Sigmoid colon (tissue), 6 donors: ENCODE measurements at regions not wholly inside any gene's neighbourhood (a gene's known extent, or its start where the extent isn't known, plus 50 kb on each side); places are given as distances from the start of the nearest gene placed in this dataset.
"Not testable (repeated sequence)": the region's sequence is repeated elsewhere in the genome, so short reads cannot be mapped to it uniquely, and the experiment has no call there.

Experiments used
- DNase-seq: peaks from one replicate; pipeline ENCODE4 v3.0.0-alpha.2; 2019
- H3K27ac ChIP-seq, 4 donors: fragments of 200-600 bp; sonication (generic); one replicate each; pipeline ENCODE4 v1.5.1; 2016 to 2019; ENCODE audit warnings: mild to moderate bottlenecking in 1 of 4
- H3K27me3 ChIP-seq, 3 donors: fragments of 200-600 bp; sonication (generic); one replicate each; pipeline ENCODE4 v1.5.1; 2019; ENCODE audit warnings: mild to moderate bottlenecking in 1 of 3
- H3K36me3 ChIP-seq, 4 donors: fragments of 200-600 bp; sonication (generic); one replicate each; pipeline ENCODE4 v1.5.1; 2016 to 2019
- H3K4me1 ChIP-seq, 4 donors: fragments of 200-600 bp; sonication (generic); one replicate each; pipeline ENCODE4 v1.5.1; 2017 to 2019
- H3K4me3 ChIP-seq, 4 donors: fragments of 200-600 bp; sonication (generic); one replicate each; pipeline ENCODE4 v1.5.1; 2017 to 2019; ENCODE audit warnings: mild to moderate bottlenecking in 2 of 4, moderate library complexity in 1 of 4
- H3K9me3 ChIP-seq, 4 donors: fragments of 200-600 bp in 3 of 4; sonication (generic) in 3 of 4; one replicate each; pipeline versions ENCODE4 v1.5.1 to v1.6.1; 2013 to 2019
- EP300 ChIP-seq, 4 donors: sonication (generic); formaldehyde crosslinking; IDR thresholded peaks; one replicate each; pipeline ENCODE4 v1.6.1; 2017; ENCODE audit warnings: antibody characterized with exemption in 4 of 4
- POLR2A ChIP-seq, 2 donors: fragments of 450-650 bp; IDR thresholded peaks; one replicate each; pipeline ENCODE4 v1.6.1; 2016; ENCODE audit warnings: antibody characterized with exemption in 2 of 2, mild to moderate bottlenecking in 2 of 2, moderate library complexity in 2 of 2
- POLR2AphosphoS5 ChIP-seq, 4 donors: sonication (generic); formaldehyde crosslinking; IDR thresholded peaks; one replicate each; pipeline ENCODE4 v1.6.1; 2017; ENCODE audit warnings: antibody characterized with exemption in 4 of 4
- WGBS, 2 donors: extraction: QIAGEN DNeasy Blood & Tissue Kit; methylation state at CpG; one replicate each; pipeline ENCODE4 v1.1.7; 2013; 5-methylcytosine and 5-hydroxymethylcytosine counted together
- intact Hi-C: fragments of 100-400 bp; cut with DNase I; formaldehyde crosslinking; loops from one replicate; pipeline ENCODE4 v1.15.1; 2023
- TF ChIP-seq, protein P1 (sequence below), 4 experiments: fragments of 450-650 bp in 3 of 4; fragments of 200-600 bp in 1 of 4; IDR thresholded peaks; one replicate each; pipeline ENCODE4 v1.5.1; 2016 to 2019; ENCODE audit warnings: antibody characterized with exemption in 4 of 4, mild to moderate bottlenecking in 3 of 4, moderate library complexity in 2 of 4
- donor health status: healthy with polysubstance abuse.
- donor health status: healthy.

DNA sequence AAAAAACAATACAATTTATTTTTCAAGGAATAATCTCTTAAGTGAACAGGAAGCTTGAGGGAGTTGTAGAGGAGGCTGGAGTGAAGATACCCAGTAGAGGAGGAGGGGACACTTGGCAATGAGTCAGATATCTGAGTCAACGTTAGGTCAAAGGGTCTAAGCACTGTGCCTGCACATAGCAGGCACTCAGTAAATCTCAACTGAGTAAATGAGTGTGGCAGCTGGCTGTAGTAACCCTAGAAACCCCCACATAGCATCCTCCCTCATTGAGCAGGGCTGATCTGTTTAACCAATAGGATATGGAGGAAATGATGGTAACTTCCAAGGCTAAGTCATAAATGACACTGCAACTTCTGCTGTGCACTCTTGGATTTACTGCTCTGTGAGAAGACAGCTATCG, 186.0 kb upstream of the FAM241A start:
- 57 to 61% methylated on average over 2 of the region's 2 CpGs for WGBS, 2 donors

DNA sequence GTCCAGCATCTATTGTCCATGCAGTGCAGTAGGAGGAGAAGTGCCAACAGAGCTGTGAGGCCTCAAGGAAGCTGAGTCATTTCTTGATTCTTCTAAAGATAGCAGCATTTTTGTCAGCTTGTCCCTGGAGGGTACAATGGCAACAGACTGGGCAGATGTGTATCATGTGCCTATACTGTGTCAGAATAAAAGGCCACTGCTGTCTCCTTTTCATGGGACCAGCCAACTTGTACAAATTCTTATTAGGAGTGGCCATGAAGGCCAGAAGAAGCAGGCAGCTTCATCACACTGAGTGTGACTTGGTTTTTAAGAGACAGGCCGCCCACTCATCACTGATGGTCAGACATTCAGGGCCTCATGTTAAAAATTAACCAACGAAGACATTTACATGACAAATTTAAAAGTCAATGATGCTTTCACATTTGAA, 185.0 kb upstream of the FAM241A start:
- intact Hi-C loops = no loop called here

More for the DNA sequence above, 186.0 kb upstream of the FAM241A start:
- intact Hi-C loops = no loop called here
- no peak overlapping the region for H3K4me3 ChIP-seq
- no peak overlapping the region for H3K27ac ChIP-seq
- no peaks in the 10 kb centered on the region for H3K36me3 ChIP-seq
- H3K27me3 ChIP-seq = no peaks in the 10 kb centered on the region
- H3K4me1 ChIP-seq = no peaks in the 10 kb centered on the region
- H3K9me3 ChIP-seq = no peaks in the 10 kb centered on the region
- TF ChIP-seq, protein P1, sequence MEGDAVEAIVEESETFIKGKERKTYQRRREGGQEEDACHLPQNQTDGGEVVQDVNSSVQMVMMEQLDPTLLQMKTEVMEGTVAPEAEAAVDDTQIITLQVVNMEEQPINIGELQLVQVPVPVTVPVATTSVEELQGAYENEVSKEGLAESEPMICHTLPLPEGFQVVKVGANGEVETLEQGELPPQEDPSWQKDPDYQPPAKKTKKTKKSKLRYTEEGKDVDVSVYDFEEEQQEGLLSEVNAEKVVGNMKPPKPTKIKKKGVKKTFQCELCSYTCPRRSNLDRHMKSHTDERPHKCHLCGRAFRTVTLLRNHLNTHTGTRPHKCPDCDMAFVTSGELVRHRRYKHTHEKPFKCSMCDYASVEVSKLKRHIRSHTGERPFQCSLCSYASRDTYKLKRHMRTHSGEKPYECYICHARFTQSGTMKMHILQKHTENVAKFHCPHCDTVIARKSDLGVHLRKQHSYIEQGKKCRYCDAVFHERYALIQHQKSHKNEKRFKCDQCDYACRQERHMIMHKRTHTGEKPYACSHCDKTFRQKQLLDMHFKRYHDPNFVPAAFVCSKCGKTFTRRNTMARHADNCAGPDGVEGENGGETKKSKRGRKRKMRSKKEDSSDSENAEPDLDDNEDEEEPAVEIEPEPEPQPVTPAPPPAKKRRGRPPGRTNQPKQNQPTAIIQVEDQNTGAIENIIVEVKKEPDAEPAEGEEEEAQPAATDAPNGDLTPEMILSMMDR (IDR thresholded peaks at IDR 0.05) = no peak
- TF ChIP-seq EP300 (IDR thresholded peaks at IDR 0.05) = no peak
- TF ChIP-seq POLR2A (IDR thresholded peaks at IDR 0.05) = no peak
- TF ChIP-seq POLR2AphosphoS5 (IDR thresholded peaks at IDR 0.05) = no peak
- no peak for DNase-seq

DNA sequence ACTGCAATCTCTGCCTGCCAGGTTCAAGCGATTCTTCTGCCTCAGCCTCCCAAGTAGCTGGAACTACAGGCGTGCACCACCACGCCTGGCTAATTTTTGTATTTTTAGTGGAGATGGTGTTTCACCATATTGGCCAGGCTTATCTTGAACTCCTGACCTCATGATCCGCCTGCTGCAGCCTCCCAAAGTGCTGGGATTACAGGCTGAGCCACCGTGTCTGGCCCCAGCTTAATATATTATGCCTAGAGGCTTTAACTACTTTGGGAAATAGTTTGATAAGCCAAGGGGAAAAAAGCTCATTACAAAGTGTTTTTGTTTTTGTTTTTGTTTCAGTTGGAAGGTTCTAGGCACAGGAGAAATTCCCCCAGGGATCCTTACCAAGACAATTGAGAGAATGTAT, 184.2 kb upstream of the FAM241A start:
- H3K4me3 ChIP-seq, H3K27ac ChIP-seq, H3K27me3 ChIP-seq, intact Hi-C loops, H3K9me3 ChIP-seq, H3K36me3 ChIP-seq, DNase-seq, H3K4me1 ChIP-seq: not testable (repeated sequence)
- 88% methylated on average over 5 of the region's 5 CpGs for WGBS, 2 donors

More for the DNA sequence above, 185.0 kb upstream of the FAM241A start:
- Histone ChIP-seq H3K27ac (no peak overlapping the region), H3K9me3 (no peaks in the 10 kb centered on the region), H3K27me3 (no peaks in the 10 kb centered on the region), H3K4me1 (no peaks in the 10 kb centered on the region), H3K4me3 (no peak overlapping the region), H3K36me3 (no peaks in the 10 kb centered on the region)
- no peak for DNase-seq
- WGBS, 2 donors = 87 to 91% methylated on average over 2 of the region's 2 CpGs
- TF ChIP-seq EP300 (IDR thresholded peaks at IDR 0.05) = no peak
- TF ChIP-seq POLR2A (IDR thresholded peaks at IDR 0.05) = no peak
- TF ChIP-seq POLR2AphosphoS5 (IDR thresholded peaks at IDR 0.05) = no peak
- TF ChIP-seq, protein P1 (IDR thresholded peaks at IDR 0.05) = no peak

DNA sequence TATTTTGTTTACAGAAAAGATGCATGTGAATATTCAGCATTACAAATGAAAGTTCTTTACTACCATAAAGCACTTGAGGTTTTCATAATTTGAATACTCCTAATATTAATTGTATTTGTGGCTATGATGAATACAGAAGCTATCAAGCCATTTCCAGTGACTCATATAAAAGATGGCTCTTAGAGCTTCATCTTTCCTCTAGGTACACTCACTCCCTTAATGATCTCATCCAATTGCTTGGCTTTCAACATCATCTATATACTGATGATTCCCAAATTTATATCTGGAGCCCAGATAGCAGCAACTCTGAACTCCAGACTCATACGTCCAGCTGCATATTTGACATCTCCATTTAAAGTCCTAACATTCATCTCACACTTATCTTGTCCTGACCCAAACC, 183.4 kb upstream of the FAM241A start:
- 88 to 89% methylated on average over 1 of the region's 1 CpG for WGBS, 2 donors

DNA sequence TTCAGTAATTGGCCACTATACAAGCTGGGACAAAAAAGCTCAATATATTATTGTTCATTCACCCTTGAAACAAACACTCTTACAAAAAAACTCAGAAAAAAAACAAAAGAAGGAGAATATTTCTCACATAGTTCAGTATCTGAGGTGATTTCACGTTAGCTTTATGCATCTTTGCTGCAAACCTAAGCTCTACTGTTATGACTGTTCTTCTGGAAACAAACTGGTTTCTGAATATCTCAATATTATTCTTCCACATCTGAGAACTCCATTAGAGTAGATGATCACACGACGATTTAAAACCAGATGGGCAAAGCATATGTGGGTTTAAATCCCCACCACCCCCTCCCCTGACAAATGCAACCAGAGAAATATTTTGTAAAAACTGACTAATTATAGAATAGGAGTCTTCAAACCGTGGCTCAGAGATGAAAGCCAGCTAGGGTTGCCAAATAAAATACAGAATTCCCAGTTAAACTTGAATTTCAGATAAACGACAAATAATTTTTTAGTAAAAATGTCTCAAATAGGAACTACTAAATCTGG, 182.0 kb upstream of the FAM241A start:
- Histone ChIP-seq H3K36me3 (no peaks in the 10 kb centered on the region), H3K9me3 (no peaks in the 10 kb centered on the region), H3K27ac (no peak overlapping the region), H3K4me1 (no peaks in the 10 kb centered on the region), H3K4me3 (no peak overlapping the region), H3K27me3 (no peaks in the 10 kb centered on the region)
- TF ChIP-seq POLR2AphosphoS5 (IDR thresholded peaks at IDR 0.05) = no peak
- TF ChIP-seq EP300 (IDR thresholded peaks at IDR 0.05) = no peak
- TF ChIP-seq POLR2A (IDR thresholded peaks at IDR 0.05) = no peak
- TF ChIP-seq, protein P1 (IDR thresholded peaks at IDR 0.05) = no peak
- 78 to 85% methylated on average over 5 of the region's 5 CpGs for WGBS, 2 donors
- intact Hi-C loops = no loop called here
- no peak for DNase-seq

More for the DNA sequence above, 183.4 kb upstream of the FAM241A start:
- H3K9me3 ChIP-seq = no peaks in the 10 kb centered on the region
- H3K4me3 ChIP-seq = no peak overlapping the region
- no peaks in the 10 kb centered on the region for H3K27me3 ChIP-seq
- H3K4me1 ChIP-seq = no peaks in the 10 kb centered on the region
- no peak for TF ChIP-seq POLR2AphosphoS5 (IDR thresholded peaks at IDR 0.05)
- TF ChIP-seq EP300 (IDR thresholded peaks at IDR 0.05) = no peak
- TF ChIP-seq POLR2A (IDR thresholded peaks at IDR 0.05) = no peak
- intact Hi-C loops = no loop called here
- no peak overlapping the region for H3K27ac ChIP-seq
- DNase-seq = no peak
- no peaks in the 10 kb centered on the region for H3K36me3 ChIP-seq

DNA sequence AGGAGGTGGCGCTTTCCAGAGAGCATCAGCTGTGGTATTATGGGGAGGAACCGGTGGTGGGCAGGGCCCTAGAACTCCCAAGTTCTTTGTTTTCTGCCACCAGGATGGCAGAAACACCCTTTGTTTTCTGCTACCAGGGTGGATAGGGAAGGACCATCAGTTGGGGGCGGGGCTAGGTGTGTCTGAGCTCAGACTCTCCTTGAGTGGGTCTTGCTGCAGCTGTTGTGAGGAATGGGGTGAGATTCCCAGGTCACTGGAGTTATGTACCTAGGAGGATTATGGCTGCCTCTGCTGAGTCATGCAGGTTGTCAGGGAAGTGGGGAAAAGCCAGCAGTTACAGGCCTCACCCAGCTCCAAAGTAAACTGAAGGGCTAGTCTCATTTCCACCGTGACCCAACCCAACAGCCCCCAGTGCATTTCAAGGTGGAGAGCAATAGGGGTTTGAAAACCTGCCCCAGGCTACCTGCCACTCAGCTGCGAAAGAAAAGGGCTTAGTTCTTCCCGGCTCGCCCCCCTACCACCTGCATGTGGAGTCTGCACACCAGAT, 167.8 kb upstream of the FAM241A start:
- 71 to 79% methylated on average over 7 of the region's 7 CpGs for WGBS, 2 donors

More for the DNA sequence above, 167.8 kb upstream of the FAM241A start:
- Histone ChIP-seq H3K36me3 (no peaks in the 10 kb centered on the region), H3K9me3 (peaks cover 0 to 2% (median 0%) of the 10 kb centered on the region in 4 donors), H3K4me3 (no peak overlapping the region), H3K27ac (no peak overlapping the region), H3K4me1 (no peaks in the 10 kb centered on the region), H3K27me3 (no peaks in the 10 kb centered on the region)
- intact Hi-C loops = no loop called here
- TF ChIP-seq POLR2A (IDR thresholded peaks at IDR 0.05) (no peak), POLR2AphosphoS5 (IDR thresholded peaks at IDR 0.05) (no peak), EP300 (IDR thresholded peaks at IDR 0.05) (no peak)
- TF ChIP-seq, protein P1 (IDR thresholded peaks at IDR 0.05) = no peak
- DNase-seq = no peak
